B cell (primary cell): ENCODE measurements at regions not wholly inside any gene's neighbourhood (a gene's known extent, or its start where the extent isn't known, plus 50 kb on each side); places are given as distances from the start of the nearest gene placed in this dataset.

Experiments
- EZH2 ChIP-seq: IDR thresholded peaks from 2 replicates; pipeline ENCODE4 v1.6.1; 2012; ENCODE audit warnings: borderline replicate concordance, low read depth, mild to moderate bottlenecking, moderate library complexity, low read length; ENCODE audit not compliant: insufficient read depth, poor library complexity, severe bottlenecking
- TF ChIP-seq, protein P1 (sequence below): fragments of 200-600 bp; IDR thresholded peaks from one replicate; pipeline ENCODE4 v1.8.0; 2022; ENCODE audit warnings: antibody characterized with exemption, mild to moderate bottlenecking

DNA sequence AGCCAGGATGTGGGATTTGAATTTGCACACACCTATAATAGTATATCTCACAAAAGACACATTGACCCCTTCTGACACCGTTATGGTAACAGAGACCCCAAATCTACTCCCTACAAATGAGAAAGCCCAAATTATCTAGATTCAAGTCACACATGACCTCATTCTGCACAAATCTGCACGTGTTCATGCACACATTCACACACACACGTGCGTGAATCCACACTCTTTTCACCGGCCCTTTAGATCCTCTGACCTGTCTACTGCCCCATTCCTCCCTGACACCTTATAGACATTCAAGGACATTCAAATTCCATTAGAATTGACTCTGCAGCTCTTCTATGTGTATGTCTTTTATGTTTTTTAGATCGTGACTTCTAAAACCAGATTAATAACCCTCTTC lies 627.8 kb upstream of the ID2 start:
- TF ChIP-seq, protein P1, sequence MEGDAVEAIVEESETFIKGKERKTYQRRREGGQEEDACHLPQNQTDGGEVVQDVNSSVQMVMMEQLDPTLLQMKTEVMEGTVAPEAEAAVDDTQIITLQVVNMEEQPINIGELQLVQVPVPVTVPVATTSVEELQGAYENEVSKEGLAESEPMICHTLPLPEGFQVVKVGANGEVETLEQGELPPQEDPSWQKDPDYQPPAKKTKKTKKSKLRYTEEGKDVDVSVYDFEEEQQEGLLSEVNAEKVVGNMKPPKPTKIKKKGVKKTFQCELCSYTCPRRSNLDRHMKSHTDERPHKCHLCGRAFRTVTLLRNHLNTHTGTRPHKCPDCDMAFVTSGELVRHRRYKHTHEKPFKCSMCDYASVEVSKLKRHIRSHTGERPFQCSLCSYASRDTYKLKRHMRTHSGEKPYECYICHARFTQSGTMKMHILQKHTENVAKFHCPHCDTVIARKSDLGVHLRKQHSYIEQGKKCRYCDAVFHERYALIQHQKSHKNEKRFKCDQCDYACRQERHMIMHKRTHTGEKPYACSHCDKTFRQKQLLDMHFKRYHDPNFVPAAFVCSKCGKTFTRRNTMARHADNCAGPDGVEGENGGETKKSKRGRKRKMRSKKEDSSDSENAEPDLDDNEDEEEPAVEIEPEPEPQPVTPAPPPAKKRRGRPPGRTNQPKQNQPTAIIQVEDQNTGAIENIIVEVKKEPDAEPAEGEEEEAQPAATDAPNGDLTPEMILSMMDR = no peak
- TF ChIP-seq EZH2 = no peak
